ENCODE measurements at regions not wholly inside any gene's neighbourhood (a gene's known extent, or its start where the extent isn't known, plus 50 kb on each side); places are given as distances from the start of the nearest gene placed in this dataset.

DNA sequence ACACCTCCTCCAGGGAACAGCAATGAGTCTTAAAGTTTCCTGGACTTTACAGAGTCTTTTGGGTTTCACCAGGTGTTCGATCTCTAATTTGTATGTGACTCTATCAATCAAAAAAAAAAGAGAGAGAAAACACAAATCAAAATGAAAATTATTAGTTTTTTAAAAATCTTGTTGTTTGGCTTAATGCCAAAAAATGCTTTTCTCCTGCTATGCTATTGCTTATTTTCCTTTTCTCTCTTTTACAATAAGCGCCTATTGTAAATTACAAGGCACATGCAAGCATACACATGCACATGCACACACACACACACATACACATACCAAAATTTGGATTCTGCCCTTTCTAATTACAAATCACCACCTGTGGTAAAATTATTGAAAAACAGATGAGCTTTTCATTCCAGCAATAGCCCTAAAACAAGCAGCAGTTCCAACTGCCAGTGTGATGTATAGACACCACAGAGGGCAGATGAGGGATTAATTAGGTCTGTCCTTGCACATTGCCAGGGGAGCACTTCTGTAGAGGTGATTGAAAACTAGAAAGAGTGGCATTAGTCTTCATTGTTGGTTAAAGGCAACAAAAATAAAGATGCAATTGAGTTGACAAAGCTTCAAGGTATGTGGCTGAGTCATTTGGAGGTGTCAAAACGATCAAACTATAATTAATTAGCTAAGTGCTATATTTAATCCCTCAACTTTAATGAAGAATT, 631.7 kb downstream of the TFAP2B start:
- no peaks in the 10 kb centered on the region for H3K9me2 ChIP-seq (ENCODE audit: insufficient read depth)
- no peaks in the 10 kb centered on the region for H4K20me1 ChIP-seq (ENCODE audit: insufficient read depth)
- no peak overlapping the region for H3K27ac ChIP-seq
- DNase-seq = no peak
- H2AFZ ChIP-seq = no peak overlapping the region
- no peaks in the 10 kb centered on the region for H3K79me2 ChIP-seq (ENCODE audit: low read depth)
- no peak overlapping the region for H3K4me3 ChIP-seq
- no TSS peak for BruUV-seq (replicated peaks)
- no peaks in the 10 kb centered on the region for H3K4me1 ChIP-seq (replicated peaks; ENCODE audit: insufficient read depth)
- ChIA-PET CTCF (no interaction called here), POLR2A (ENCODE audit: unreplicated experiment) (no interaction called here)
- H3K9me3 ChIP-seq (ENCODE audit: insufficient read depth, low read depth) = no peaks in the 10 kb centered on the region
- no peaks in the 10 kb centered on the region for H3F3A ChIP-seq (ENCODE audit: insufficient read depth, low read depth)
- H3K36me3 ChIP-seq (ENCODE audit: low read depth) = no peaks in the 10 kb centered on the region
- no peak overlapping the region for H3K4me2 ChIP-seq
- TF ChIP-seq, protein P1, sequence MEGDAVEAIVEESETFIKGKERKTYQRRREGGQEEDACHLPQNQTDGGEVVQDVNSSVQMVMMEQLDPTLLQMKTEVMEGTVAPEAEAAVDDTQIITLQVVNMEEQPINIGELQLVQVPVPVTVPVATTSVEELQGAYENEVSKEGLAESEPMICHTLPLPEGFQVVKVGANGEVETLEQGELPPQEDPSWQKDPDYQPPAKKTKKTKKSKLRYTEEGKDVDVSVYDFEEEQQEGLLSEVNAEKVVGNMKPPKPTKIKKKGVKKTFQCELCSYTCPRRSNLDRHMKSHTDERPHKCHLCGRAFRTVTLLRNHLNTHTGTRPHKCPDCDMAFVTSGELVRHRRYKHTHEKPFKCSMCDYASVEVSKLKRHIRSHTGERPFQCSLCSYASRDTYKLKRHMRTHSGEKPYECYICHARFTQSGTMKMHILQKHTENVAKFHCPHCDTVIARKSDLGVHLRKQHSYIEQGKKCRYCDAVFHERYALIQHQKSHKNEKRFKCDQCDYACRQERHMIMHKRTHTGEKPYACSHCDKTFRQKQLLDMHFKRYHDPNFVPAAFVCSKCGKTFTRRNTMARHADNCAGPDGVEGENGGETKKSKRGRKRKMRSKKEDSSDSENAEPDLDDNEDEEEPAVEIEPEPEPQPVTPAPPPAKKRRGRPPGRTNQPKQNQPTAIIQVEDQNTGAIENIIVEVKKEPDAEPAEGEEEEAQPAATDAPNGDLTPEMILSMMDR (conservative IDR thresholded peaks at IDR 0.05) = no peak
- no peak for TF ChIP-seq EZH2 (IDR thresholded peaks at IDR 0.05; ENCODE audit: low read depth)
- H3K27me3 ChIP-seq (ENCODE audit: insufficient read depth, low read depth) = no peaks in the 10 kb centered on the region
- intact Hi-C loops (cut with micrococcal nuclease; ENCODE audit: unreplicated experiment) = no loop called here

- H3K27me3 ChIP-seq (ENCODE audit: insufficient read depth, low read depth) = no peaks in the 10 kb centered on the region
- H4K20me1 ChIP-seq (ENCODE audit: insufficient read depth) = no peaks in the 10 kb centered on the region
- H3K9me3 ChIP-seq (ENCODE audit: insufficient read depth, low read depth) = no peaks in the 10 kb centered on the region
- BruUV-seq (replicated peaks) = no TSS peak
- no peaks in the 10 kb centered on the region for H3K36me3 ChIP-seq (ENCODE audit: low read depth)
- H3K79me2 ChIP-seq (ENCODE audit: low read depth) = no peaks in the 10 kb centered on the region
- H3K9me2 ChIP-seq (ENCODE audit: insufficient read depth) = no peaks in the 10 kb centered on the region
- H2AFZ ChIP-seq = no peak overlapping the region
- H3F3A ChIP-seq (ENCODE audit: insufficient read depth, low read depth) = no peaks in the 10 kb centered on the region
- no peak for TF ChIP-seq EZH2 (IDR thresholded peaks at IDR 0.05; ENCODE audit: low read depth)
- TF ChIP-seq, protein P1 (conservative IDR thresholded peaks at IDR 0.05) = no peak
- POLR2A ChIA-PET (ENCODE audit: unreplicated experiment) = no interaction called here
- CTCF ChIA-PET = no interaction called here
- no peak overlapping the region for H3K4me2 ChIP-seq
- H3K27ac ChIP-seq = no peak overlapping the region
- intact Hi-C loops (cut with micrococcal nuclease; ENCODE audit: unreplicated experiment) = no loop called here
- H3K4me3 ChIP-seq = no peak overlapping the region
- DNase-seq = no peak
- H3K4me1 ChIP-seq (replicated peaks; ENCODE audit: insufficient read depth) = no peaks in the 10 kb centered on the region
These were observed 632.3 kb downstream of the TFAP2B start for GRCh38 chr6:51450958-51451357.

DNA sequence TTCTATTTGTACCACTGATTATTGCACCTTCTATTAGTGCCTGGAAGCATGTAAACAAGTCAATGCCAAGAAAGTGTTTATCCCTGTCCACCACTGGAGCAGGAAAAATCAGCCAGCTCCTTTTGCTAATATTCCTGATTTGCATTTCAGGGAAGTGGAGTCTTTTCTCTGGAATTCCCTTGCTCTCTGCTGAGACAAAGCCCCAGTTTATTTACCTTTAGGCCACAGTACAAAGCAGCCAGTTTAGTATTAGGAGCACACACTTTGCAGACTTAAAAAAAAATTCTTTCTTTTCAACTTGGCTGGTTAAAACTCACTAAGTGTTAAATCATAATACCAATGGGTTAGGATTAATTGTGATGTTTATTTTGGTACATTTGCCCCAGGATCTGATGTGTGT, 631.1 kb downstream of the PKHD1 start:
- Histone ChIP-seq H3K27ac (no peak overlapping the region), H3K27me3 (ENCODE audit: insufficient read depth, low read depth) (no peaks in the 10 kb centered on the region), H3K9me2 (ENCODE audit: insufficient read depth) (no peaks in the 10 kb centered on the region), H3K4me1 (replicated peaks; ENCODE audit: insufficient read depth) (no peaks in the 10 kb centered on the region), H3K4me2 (no peak overlapping the region), H3K9me3 (ENCODE audit: insufficient read depth, low read depth) (no peaks in the 10 kb centered on the region), H3K79me2 (ENCODE audit: low read depth) (no peaks in the 10 kb centered on the region), H3K4me3 (no peak overlapping the region), H4K20me1 (ENCODE audit: insufficient read depth) (no peaks in the 10 kb centered on the region), H3F3A (ENCODE audit: insufficient read depth, low read depth) (no peaks in the 10 kb centered on the region), H2AFZ (no peak overlapping the region), H3K36me3 (ENCODE audit: low read depth) (no peaks in the 10 kb centered on the region)
- intact Hi-C loops (cut with micrococcal nuclease; ENCODE audit: unreplicated experiment) = no loop called here
- no peak for TF ChIP-seq EZH2 (IDR thresholded peaks at IDR 0.05; ENCODE audit: low read depth)
- TF ChIP-seq, protein P1 (conservative IDR thresholded peaks at IDR 0.05) = no peak
- POLR2A ChIA-PET (ENCODE audit: unreplicated experiment) = no interaction called here
- CTCF ChIA-PET = interaction anchor here (0.6 kb wide), 1 partner anchor 1351 kb away, joined by 3 read pairs; no protein-coding TSS in a partner anchor
- DNase-seq = no peak
- no TSS peak for BruUV-seq (replicated peaks)
